GM18870 (cell line): ENCODE measurements at regions not wholly inside any gene's neighbourhood (a gene's known extent, or its start where the extent isn't known, plus 50 kb on each side); places are given as distances from the start of the nearest gene placed in this dataset.

ENCODE experiments used
- ATAC-seq: cut with Tn5 transposase; IDR thresholded peaks from one replicate; pipeline ENCODE4 v1.9.1; 2021; ENCODE audit warnings: moderate library complexity; ENCODE audit not compliant: unreplicated experiment

- ATAC-seq = no peak
These were observed 290.4 kb downstream of the RNF144A start for GRCh38 chr2:7207631-7208030.

DNA sequence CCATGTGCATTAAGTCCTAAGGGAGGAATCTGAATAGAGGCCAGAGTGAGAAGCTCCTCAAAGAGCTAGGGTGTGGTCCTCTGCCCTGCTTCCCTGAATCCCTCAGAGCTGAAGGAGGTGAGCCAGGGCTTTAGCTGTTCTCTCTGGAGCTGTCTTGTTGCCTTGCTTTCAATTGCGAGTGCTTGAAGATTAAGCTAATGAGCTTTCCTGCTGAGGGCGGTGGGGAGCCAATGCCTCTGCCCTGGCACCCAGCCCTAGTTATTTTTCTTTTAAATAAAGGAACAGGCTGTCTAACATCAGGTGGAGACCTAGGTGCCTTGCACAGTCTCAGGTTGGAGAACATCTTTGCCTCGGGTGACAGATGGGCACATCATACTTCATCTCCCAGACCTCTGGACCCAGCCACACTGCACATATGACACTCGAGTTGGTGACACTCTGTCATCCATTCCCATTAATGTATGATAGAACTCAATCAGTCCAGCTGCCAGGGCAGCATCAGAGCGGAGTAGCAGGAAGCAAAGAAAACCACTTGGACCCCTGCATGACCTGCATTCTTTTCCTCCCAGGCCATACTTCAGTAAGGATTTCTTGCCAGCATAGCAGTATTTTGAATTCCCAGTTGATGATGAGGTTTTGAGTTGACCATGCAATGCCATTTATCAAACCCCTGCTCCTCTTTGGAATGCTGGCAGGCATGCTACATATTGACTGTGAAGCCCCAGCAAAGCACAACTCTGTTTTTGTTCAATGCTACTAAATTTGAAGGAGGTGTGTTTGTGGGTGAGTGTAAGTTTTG, 292.7 kb downstream of the RNF144A start:
- ATAC-seq = no peak

- no peak for ATAC-seq
These were observed 293.5 kb downstream of the RNF144A start for GRCh38 chr2:7210712-7211111.

GRCh38 chr2:7225848-7226247, 308.6 kb downstream of the RNF144A start:
- no peak for ATAC-seq

- ATAC-seq = no peak
These were observed 309.3 kb downstream of the RNF144A start for GRCh38 chr2:7226501-7226900.

- no peak for ATAC-seq
These were observed 315.9 kb downstream of the RNF144A start for GRCh38 chr2:7233126-7233525.

DNA sequence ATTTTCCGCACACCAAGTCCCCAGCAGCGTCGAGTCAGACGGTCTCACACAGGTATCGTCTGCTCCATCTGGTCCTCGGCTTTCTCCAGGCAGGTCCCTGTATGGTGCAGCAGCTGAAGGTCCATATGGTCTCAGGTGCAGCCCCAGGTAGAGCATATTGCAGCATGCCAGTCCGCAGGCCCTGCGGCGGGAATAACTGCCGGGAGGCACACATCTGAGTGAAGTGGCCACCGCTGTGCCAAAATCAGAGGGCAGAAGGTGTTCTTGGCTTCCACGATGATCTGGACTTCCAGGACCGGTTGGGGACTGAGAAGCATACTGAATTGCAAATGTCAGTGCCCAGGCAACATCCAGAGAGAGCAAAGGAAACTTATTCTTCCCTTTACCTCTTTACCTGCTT, 320.3 kb downstream of the RNF144A start:
- ATAC-seq = no peak

- no peak for ATAC-seq
These were observed 321.9 kb downstream of the RNF144A start for GRCh38 chr2:7239078-7239477.

DNA sequence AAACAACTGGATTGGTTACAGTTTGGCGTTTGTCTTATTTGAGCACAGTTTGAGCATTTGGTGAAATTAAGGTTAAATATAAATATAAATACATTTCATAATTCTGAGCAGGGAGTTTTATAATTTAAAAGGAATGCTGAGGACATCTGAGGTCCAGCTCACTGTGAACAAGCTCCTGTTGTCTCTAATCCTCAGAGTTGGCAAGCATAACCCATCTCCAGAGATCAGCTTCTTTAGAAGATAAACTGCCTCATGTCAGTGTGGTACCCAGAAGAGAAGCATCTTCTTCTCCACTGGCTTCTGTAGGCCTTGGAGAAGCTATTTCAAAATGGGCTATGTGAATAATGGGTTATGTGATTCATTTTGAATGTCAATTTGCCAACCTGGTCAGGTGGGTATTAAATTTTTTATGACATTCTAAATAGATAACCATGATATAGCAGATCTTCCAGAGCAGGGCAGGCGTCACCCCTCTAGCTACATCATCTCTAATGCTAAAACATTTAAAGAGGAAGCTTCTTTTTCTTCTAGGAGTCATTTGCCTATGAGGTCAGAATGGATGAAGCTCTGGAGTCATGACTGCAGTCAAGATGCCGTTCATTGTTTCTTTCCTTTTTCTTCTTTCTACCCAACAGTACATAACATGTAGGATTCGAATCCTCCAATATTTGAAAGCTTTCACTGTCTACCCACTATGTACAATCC, 324.0 kb downstream of the RNF144A start:
- no peak for ATAC-seq

GRCh38 chr2:7242189-7242867, 325.1 kb downstream of the RNF144A start:
- no peak for ATAC-seq

DNA sequence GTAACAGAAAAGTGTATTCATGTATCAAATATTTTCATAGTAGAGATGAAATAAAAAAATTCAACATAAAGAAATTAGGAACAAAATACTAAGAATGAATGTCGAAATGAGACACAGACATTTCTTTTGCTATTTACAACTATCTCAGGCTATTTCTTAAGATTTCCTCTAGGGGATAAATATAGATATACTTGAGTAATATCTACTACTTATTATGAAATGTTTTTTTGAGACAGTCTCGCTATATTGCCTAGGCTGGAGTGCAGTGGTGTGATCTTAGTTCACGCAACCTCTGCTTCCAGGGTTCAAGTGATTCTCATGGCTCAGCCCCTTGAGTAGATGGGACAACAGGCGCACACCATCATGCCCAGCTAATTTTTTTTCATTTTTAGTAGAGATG, 326.1 kb downstream of the RNF144A start:
- ATAC-seq = no peak

DNA sequence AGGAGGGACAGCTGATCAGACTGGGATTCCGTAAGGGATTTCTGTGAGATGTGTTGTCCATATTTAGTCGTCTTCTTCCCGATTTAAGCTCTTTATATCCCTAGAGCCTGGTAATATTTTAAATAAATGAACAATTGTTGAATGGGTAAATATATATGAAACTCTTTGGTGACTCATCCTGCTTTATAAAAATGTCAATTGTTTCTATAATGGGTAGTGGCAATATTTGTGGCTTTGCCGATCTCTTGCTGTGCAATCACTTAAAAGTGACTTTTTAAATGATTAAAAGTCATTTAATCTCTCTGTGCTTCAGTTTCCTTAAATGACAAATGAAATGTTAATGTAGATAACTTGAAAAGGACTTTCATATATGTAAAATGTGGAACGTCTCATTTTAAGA, 339.2 kb downstream of the RNF144A start:
- no peak for ATAC-seq

GRCh38 chr2:7262727-7263126, 345.5 kb downstream of the RNF144A start:
- ATAC-seq = no peak

- no peak for ATAC-seq
These were observed 347.6 kb downstream of the RNF144A start for GRCh38 chr2:7264791-7265190.

DNA sequence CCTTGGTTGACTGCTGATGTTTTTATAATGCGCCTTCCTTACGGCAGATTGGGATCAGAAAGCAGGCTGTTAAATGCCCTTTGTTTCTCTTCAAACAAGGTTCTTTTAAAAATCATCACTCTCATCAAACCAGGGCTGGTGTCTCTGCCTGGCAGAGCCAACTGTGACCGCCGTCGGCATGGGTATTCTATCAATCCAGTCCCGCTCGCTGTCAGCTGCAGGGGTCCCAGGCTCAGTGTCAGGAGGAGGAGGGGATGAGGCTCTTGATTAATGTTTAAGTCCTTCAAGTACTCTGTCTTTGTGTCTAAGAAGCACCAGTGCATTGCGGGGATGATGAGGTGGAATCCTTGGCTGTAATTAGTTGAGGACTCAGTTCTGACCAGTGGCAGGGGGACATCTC, 348.1 kb downstream of the RNF144A start:
- no peak for ATAC-seq

DNA sequence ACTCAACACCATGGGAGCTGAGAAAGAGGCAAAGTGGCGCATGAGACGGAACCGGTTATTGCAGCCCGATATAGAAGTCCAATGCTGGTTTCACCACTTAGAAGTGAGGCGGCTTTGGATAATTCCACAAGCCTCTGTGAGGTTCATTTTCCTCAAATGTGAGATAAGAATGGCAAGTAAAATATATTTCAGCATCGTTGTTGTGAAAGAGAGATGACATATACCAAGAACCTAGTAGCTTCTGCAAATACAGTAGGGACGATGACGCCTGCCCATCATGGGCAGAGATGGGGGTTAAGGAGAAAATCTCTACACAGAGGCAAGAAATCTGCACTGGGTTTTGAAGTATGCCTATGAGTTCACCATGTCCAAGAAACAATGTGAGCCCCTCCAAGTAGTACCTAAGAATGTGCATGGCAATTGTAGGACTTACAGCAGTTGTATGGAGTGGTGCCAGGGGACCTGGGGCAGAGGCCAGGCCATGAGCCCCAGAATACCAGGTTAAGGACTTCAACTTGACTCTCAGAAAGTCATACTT, 352.0 kb downstream of the RNF144A start:
- ATAC-seq = no peak

GRCh38 chr2:7270011-7270431, 352.8 kb downstream of the RNF144A start:
- no peak for ATAC-seq

DNA sequence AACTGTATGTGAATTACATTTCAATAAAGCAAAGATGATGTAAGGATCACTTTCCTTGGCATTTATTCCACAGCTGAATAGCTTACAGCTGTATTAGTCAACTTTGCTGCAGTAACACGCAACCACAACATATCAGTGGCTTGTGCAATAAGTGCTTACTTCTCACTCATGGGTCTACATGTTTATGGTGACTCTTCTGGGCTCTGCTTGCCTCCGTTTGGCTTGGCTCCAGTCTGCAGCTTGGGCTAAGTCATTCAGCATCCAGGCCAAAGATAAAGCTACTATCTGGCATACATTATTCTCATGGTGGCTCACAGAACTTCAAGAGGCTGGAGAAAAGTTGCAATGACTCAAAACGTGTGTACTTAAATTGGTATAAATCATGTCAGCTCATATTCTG, 355.0 kb downstream of the RNF144A start:
- ATAC-seq = no peak

- ATAC-seq = no peak
These were observed 361.8 kb downstream of the RNF144A start for GRCh38 chr2:7278984-7279383.

- ATAC-seq = no peak
These were observed 362.3 kb downstream of the RNF144A start for GRCh38 chr2:7279421-7279949.

DNA sequence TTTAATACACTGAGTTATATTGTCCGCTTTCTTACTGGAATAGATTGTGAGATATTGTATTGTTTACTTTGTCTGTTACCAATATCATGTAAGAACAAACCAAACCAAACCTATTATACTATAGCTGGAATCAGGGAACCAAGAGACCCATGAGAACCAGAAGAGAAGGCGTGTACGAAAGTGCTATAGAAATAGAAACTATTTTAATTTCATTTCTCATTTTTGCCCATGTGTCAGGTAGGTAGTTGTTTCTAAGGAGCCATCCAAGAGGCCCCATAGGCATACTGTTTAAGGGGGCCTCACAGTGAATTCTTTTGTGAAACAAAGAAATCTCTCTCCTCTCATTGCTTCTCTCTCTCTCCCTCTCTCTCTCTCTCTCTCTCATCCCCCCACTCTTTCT, 363.6 kb downstream of the RNF144A start:
- ATAC-seq = peak; percentile 74
